Testis (tissue), 2 donors: ENCODE measurements at regions not wholly inside any gene's neighbourhood (a gene's known extent, or its start where the extent isn't known, plus 50 kb on each side); places are given as distances from the start of the nearest gene placed in this dataset.

Experiments
- CTCF ChIP-seq, 3 experiments: fragments of 450-650 bp in 2 of 3; fragments of 200-600 bp in 1 of 3; sonication (generic) in 1 of 3; IDR thresholded peaks; one replicate each; pipeline ENCODE4 v1.5.1; 2016 to 2019; ENCODE audit warnings: antibody characterized with exemption in 3 of 3, mild to moderate bottlenecking in 2 of 3, moderate library complexity in 1 of 3
- POLR2A ChIP-seq: fragments of 450-650 bp; IDR thresholded peaks from one replicate; pipeline ENCODE4 v1.6.1; 2017; ENCODE audit warnings: antibody characterized with exemption, mild to moderate bottlenecking, moderate library complexity

DNA sequence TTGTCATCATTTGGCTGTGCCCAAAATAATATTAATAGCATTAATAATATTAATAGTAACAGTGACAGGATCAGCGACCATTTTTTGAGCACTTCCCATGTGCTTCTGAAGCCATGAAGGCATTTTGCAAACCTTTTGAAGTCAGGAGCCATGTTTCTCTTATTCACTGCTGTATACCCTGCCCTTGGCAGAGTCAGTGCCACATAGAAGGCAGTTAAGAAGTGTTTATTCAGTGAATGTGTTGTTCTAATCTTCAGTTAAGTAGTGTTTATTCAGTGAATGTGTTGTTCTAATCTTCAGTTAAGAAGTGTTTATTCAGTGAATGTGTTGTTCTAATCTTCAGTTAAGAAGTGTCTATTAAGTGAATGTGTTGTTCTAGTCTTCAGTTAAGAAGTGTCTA lies 319.7 kb upstream of the NAV3 start:
- no peak for TF ChIP-seq CTCF (IDR thresholded peaks at IDR 0.05)
- TF ChIP-seq POLR2A = no peak
